HK-2 (cell line): ENCODE measurements at regions not wholly inside any gene's neighbourhood (a gene's known extent, or its start where the extent isn't known, plus 50 kb on each side); places are given as distances from the start of the nearest gene placed in this dataset.
"Not testable (repeated sequence)": the region's sequence is repeated elsewhere in the genome, so short reads cannot be mapped to it uniquely, and the experiment has no call there.

Experiments used
- DNase-seq: peaks from one replicate; pipeline ENCODE4 v3.0.0-alpha.2; 2018; ENCODE audit not compliant: unreplicated experiment

DNA sequence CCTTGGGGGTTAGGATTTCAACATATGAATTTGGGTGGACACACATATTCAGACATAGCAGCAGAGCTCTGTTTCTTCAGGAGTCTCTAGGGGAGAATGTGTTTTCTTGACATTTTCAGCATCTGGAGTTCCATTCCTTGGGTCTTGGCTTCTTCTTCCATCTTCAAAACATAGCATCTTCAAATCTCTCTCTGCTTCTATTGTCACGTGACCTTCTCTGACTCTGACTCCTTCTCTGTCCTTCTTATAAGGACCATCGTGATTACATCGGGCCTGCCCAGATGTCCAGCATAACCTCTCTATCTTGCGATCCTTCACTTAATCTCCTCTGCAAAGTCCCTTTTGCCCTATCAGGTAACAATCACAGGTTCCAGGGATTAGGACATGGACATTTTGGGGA, 101.0 kb upstream of the CHD6 start:
- DNase-seq: no peak

DNA sequence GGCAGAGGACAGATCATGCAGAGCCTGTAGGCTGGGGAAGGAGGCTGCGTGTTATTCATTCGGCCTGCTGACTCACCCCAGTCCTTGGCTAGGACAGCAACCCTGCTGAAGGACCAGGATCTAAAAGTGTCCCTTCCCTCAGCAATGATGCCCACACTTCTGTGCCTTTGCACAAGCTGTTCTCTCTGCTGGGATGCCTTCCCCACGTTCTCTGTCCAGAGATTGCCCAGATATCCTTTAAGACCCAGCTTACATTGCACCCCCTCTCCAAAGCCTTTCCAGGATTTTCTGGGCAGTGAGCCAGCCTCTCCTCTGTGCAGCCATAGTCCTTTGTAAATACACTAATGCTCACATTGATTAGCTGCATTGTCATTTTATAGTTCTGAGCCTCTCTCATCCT, 99.3 kb upstream of the CHD6 start:
- no peak for DNase-seq

DNA sequence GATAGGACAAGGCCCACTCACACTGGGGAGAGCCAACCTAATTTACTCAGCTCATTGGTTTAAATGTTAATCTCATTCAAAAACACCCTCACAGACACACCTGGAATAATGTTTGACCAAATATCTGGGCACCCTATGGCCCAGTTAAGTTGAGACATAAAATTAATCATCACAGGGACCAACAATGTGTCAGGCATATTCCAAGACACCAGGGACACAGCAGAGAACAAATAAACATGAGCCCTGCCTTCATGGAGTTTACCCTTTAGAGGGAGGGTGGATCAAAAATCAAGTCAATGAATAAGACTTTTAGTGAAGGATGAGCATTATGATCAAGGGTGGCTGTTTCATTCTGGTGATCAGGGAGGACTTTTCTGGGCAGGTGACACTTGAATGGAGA, 98.7 kb upstream of the CHD6 start:
- no peak for DNase-seq

DNA sequence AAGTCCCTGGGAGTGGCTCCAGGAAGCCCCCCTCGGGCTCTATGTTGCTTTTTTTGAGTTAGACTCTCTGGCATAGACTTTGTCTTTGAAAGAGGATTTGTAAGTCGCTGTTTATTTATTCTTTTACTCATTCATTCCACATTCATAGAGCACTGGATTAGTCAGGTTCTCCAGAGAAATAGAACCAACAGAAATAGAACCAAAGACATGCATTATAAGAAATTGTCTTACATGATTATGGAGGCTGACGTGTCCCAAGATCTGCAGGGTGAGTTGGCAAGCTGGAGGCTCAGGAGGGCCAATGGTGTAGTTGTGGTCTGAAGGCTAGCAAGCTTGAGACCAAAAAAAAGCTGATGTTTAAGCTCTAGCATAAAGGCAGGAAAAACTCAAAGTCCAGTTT, 98.3 kb upstream of the CHD6 start:
- no peak for DNase-seq

DNA sequence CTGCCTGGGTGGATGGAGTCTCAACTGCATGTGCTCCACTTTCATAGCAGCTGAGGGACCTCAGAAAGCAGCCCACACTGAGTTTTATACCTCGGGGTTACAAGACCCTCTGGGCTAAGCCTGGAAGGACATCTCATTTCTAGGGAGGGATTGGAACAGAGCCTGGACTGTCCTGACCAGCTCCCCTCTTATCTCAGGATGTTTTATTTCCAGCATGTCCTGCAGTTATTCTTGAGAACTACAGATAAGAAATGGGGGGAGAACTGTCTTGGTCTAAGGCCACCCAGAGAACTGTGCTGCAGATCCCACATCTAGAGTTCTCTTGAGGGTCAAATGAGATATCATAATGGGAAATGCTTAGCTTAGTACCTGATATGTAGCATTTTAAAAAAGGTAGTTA, 97.3 kb upstream of the CHD6 start:
- no peak for DNase-seq

DNA sequence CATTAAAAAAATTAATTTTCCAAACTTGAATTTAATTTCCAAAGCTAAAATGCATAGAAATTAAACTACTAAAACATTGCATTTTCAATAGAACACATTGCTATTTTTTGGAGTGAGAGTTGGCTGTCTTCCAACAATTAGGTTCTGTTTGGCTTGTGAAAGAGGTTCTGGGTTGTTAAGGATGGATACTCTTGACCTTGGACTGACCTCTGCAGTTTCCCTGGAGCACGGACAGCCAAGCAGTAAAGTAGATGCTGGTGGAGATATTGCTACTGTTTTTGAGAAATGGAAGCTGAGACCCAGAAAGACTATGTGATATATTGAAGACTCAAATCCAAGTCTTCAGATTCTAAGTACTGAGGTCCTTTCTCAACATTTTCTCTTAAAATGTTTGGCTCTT, 95.9 kb upstream of the CHD6 start:
- DNase-seq: no peak

DNA sequence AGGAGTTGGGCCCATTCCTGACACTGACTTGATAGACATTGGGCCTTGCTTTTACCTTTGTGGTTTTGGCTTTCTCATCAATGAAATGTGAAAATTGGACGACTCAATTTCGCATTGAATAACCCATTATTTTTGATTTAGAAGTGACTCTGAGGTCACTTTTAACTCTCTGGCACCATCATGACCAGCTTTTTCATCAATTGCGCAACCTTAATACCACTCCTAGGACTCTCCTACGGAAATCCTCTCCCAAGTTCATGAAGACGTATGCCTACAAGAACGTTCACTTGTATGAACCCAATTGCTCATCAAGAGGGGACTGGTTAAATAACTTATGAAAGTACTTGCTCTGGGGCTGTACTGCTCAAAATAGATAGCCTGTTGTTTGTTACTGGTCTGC, 86.7 kb upstream of the CHD6 start:
- DNase-seq: no peak

DNA sequence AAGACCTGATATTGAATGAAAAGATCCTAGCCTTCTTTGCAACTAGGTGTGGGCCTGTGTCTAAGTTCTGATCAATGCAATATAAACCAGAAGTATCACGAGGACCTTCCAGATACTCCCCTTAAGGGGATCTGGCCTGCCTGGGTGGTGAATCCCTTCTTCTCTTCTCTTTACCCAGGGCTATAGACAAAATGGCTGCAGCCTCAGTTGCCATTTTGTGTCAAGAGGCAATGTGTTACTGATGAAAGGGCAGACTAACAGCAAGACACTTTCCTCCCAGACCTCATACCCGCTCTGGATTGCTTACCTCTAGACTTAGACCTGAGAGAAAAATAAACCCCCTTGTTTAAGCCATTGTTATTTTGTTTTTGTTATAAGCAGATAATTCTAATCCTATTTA, 84.5 kb upstream of the CHD6 start:
- DNase-seq: no peak

DNA sequence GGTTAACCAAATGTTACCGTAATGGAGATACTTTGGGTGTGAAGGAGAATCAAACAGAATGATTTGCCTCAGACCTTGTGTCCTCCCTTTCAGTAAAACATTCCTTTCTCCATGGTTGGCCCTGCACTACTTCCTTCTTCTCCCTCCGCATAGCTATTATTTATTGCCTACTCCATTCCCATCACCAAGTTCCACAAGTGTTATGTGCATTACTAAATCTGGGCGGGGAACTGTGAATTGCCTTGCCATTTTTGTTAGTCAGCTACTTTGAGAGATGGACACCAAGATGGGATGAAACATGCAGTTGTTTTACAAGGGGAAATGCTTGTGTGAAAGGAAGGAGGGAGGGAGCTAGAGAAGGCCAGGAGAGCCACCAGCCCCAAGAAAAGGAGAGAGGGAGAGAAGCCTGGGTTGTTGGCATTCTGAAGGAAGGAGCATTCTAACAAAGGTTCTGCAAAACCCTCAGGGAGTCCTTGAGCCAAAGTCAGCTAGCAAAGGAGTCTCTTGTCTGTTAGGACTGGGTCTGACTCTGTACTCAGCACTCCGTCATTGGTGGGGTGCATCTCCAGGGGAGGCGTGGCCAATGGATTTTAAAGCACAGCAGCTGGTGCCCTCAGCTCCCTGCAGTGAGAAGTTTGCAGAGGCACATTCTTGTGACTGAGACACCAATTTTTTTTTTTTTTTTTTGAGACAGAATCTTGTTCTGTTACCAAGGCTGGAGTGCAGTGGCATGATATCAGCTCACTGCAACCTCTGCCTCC, 83.6 kb upstream of the CHD6 start:
- DNase-seq: no peak

DNA sequence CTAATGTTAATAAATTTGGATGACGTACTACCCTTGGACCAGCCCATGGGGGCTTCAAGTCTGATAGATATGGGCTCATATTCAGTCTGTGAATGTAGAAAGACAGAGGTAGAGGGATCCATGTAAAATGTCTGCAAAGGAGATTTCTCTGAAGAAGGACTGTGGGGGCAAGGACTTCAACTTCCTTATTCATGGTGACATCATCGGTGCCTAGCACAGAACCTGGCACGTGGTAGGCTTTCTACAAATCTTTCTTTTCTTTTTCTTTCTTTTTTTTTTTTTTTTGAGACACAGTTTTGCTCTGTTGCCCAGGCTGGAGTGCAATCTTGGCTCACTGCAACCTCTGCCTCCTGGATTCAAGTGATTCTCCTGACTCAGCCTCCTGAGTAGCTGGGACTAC, 81.5 kb upstream of the CHD6 start:
- not testable (repeated sequence) for DNase-seq

DNA sequence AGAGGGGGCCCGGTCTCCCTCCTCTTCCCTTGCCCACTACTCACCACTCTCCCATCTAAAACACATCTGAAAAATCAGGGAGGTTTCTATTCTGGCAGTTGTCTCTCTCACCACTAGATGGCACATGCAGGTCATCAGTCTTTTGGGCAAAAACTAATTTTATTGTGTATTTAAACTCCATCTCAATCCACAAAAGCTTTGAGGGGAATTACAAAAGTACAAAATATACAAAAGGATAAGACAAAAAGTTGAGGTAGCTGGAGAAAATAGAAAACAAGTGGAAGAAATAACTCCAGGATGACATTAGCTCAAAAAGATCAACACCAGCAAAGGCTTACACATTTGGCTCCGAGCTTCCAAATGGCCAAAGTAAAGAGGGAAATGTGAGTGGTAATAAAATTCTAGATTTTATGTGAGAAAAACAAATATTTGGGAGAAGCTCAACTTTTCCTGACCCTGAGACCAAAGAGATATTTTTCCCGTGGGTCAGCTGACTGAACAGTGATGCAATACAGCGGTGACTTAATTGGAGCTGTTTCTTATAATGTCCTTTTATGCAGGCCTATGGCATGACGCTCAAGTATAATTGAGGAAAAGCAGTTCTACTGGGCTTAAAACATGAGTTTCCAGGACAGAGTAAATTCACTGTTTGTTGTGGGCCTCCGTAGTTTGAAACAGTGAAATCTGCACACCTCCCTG, 79.8 kb upstream of the CHD6 start:
- DNase-seq: no peak

DNA sequence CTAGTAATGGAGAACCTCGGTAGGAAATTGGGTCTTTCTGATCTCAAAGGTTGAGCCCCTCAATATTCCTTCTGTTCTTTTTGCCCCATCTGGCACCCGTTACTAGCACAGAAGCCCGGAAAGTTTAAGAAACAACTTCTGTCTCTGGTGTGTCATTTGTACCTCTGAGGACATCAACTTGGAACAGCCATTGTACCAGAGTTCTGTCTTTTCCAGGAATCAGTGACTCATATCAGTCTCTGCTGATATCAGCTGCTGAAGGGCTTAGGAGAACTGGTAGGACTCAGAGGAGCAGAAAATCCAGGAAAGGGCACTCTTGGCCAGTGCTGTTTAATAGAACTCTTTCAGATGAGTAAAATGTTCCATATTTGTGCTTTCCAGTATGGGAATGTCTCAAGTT, 78.3 kb upstream of the CHD6 start:
- no peak for DNase-seq

DNA sequence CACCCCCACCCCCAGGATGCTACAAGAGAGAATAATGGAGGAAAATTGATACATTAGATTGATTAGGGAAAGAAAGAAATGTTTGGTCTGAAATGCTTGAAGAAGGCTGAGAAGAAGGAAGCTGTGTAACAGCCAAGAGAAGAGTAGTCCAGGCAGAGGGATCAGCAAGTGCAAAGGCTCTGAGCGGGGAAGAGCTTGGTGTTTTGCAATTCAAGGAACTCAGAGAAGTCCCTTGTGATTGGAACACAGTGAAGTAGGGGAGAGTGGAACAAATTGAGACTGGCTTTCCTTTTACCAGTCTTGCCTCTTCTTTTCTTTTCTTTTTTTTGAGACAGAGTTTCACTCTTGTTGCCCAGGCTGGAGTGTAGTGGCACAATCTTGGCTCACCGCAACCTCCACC, 76.6 kb upstream of the CHD6 start:
- no peak for DNase-seq

DNA sequence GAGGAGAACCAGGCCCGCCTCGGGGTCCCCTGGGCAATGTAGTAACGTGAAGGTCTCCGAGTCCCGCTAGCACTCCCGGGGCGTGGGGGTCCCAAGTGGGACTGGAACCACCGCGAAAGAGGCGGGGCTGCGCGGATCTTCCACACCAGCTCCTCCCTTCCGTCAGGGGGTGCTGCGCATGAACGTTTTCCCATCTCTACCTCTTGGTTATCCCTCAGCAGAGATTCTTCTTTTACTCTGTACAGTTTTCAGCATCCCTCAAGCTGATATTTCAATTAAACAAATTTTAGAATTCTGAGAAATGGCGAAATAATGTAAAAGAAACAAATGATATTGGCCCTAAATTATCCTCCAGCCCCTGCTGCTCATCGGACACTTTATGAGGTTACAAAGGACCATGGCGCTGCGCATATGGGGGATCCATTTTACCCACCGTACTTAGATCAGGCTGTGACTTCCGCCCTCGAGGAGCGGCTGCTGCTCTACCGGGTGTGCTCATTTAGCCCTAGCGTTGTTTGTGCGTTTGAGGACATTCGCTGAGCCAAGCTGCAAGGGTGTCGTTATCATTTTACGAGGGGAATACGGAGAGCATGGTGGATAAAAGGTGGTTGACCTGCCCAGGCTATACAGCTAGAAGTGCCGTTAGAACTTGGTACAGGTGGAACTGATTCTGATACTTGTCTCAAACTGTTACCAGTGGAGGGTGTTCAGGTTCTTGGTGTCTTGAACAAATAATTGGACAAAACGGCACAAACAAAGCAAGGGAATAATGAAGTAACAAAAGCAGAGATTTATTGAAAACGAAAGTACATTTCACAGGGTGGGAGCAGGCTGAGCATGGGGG, 75.2 kb upstream of the CHD6 start:
- peak; percentile 82 for DNase-seq

DNA sequence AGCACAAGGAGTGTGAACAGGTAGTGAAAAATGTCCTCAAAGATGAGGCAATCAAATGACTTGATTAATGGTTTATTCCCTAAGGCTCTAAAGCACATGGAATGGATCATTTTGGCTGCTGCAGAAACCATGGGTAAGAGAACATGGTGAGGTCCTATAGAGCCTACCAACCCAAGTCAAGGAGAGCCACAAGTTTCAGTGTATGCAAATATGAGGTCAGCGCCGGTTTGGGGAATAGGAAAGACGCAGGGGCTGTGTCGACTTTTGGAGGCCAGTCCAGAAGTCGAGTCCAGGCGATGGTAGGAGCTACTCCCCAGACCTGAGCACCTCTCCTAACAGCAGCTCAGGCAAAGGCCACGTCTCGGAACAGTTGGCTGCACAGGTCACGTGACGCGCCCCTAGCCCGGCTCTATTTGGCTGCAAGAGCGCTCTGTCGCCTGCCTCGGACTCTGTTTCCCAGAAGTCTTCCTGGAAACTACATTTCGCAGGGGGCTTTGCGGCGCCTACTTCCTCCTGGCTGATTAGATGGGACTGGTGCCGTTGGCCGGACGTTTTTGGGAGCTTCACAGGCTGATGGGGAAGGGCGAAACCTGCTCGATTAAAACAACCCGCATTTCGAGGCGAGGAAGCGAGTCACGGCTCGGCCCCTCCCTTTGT, 74.4 kb upstream of the CHD6 start:
- peak; percentile 71 for DNase-seq

DNA sequence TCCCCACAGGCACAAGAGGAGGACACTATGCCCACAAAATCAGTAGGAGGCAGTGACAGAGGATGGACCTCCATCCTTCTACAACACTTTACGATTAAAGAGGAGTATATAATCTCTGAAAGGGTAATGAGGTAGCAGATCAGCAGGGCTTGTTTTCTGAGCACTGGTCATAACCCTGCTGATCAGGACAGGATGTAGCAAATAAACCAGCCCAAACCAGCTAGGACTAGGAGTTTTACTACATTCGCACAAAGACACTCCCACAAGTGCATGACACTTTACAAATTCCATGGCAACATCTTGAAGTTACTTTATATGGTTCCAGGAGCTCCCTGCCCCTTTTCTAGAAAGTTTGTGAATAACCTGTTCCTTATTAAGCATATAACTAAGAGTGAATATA, 73.3 kb upstream of the CHD6 start:
- DNase-seq: no peak

DNA sequence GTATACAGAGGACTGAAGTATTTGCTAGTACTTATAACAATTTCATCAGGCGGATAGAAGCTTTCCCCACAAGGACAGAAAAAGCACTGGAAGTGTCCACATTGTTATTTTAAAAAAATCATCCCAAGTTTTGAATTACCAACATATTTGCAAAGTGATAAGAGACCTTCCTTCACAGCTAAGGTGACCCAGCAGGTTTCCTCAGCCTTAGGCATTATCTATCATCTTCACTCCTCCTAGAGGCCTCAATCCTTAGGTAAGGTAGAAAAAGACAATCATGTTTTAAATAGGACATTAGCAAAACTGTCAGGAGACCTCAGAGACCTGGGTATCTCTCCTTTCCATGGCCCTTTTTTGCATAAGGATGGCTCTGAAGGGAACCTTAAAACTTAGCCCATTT, 72.5 kb upstream of the CHD6 start:
- no peak for DNase-seq

DNA sequence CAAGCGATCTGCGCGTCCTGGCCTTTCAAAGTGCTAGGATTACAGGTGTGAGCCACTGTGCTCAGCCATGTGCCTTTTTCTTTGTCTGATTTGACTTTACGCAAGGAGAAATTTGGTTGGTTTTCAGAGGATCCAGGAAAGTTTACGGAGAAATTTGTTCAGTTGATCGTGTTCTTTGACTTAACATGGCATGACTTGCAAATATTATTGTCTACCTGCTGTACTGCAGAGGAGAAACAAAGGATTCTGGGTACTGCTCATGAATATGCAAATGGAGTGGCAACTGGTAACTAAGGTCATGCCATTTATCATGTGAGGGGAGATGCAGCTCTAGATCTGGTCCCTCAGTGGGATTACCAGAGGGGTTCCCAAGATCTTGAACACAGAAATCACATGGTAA, 68.8 kb upstream of the CHD6 start:
- DNase-seq: no peak

DNA sequence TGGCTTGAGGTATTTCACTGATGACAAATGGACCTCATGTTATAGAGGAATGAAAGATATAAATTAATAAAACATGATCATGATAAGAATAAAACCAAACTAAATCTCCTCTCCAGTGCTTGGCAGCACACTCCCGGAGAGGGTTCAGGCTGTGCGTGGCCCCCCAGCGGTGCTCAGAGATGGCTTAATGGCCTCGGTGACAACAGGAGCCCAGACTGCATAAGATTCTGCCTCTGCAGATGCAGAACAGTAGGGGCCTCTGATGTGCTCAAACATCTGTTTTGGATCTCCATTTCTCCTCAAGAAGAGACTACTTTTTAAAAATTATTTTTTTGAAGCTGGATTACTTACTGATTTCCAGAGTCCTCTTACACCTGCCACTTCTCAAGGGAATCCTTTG, 67.0 kb upstream of the CHD6 start:
- DNase-seq: not testable (repeated sequence)

DNA sequence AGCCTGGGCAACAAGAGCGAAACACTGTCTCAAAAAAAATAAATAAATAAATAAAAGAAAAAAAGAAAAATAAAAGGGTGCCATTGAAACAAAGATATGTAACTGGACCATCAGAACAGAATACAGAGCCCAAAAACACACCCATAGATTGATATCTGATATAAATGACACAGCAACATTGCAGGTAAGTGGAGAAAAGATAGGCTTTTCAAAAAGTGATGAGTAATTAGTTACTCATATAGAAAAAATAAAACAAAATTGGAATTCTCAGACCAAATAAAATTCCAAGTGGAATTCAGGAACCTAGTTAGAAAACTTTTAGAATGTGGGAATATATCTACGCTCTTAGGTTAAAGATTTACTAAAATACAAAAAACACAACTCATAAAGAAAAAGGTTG, 60.6 kb upstream of the CHD6 start:
- no peak for DNase-seq

DNA sequence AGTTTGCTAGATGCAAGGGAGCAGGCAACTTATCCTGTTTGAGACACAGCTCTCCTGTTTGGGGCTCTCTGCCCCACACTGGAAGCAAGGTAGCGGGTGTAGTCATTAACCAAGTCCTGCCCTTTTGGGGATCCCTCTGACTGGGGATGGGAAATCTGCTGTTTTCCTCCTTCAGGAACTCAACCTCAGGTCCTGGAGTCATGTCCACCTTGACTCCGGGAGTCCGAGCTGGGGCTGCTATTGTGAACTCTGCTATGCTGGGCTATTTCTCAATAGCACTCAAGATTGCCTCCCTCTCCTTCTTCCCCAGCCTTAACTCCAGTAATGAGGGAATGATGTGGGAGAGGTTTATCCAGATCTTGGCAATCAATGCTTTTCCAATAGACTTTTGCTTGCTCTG, 54.1 kb upstream of the CHD6 start:
- DNase-seq: no peak

DNA sequence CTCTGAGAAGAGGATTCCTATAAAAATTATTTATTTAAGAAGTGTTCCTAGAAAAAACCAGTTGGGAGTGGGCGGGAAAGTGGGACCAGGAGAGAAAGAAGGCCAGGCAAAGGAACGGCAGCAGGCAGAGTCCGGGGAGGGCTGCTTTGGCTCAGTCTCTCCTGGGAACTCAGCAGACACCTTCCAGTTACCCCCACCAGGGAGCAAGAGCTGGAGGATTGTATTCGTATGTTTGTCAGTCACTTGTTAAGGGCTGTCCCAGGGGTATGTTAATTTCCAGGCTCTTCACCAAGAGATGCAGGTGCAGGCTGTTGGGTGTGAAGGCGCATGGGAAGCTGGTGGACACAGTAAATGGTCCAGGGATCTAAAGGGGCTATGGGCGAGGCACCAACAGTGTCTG, 53.0 kb upstream of the CHD6 start:
- no peak for DNase-seq
